KMS-11 (cell line): ENCODE measurements at regions not wholly inside any gene's neighbourhood (a gene's known extent, or its start where the extent isn't known, plus 50 kb on each side); places are given as distances from the start of the nearest gene placed in this dataset.

Source experiments
- H2AFZ ChIP-seq: fragments of 200-600 bp; sonication (generic); 2 replicates; pipeline ENCODE4 v1.6.1; 2016; ENCODE audit warnings: antibody characterized with exemption, mixed run types, low read depth
- H3K27ac ChIP-seq: fragments of 200-600 bp; sonication (generic); 2 replicates; pipeline ENCODE4 v1.6.1; 2016; ENCODE audit warnings: mild to moderate bottlenecking, mixed run types
- H3K27me3 ChIP-seq: fragments of 200-600 bp; sonication (generic); 2 replicates; pipeline ENCODE4 v1.6.1; 2017; ENCODE audit warnings: mild to moderate bottlenecking, low read depth, mixed run types, moderate library complexity; ENCODE audit not compliant: insufficient read depth
- H3K36me3 ChIP-seq: fragments of 200-600 bp; sonication (generic); 2 replicates; pipeline ENCODE4 v1.6.1; 2017; ENCODE audit warnings: mild to moderate bottlenecking, mixed run types; ENCODE audit not compliant: insufficient read depth
- H3K4me1 ChIP-seq: fragments of 200-600 bp; sonication (generic); 2 replicates; pipeline ENCODE4 v1.6.1; 2016; ENCODE audit warnings: mild to moderate bottlenecking, low read depth, mixed run types; ENCODE audit not compliant: poor library complexity, severe bottlenecking
- H3K4me2 ChIP-seq: fragments of 200-600 bp; sonication (generic); 2 replicates; pipeline ENCODE4 v1.7.0; 2016; ENCODE audit warnings: mild to moderate bottlenecking, mixed run types
- H3K4me3 ChIP-seq: fragments of 200-600 bp; sonication (generic); IDR thresholded peaks from 2 replicates; pipeline ENCODE4 v1.6.1; 2017; ENCODE audit warnings: low read depth, low read length, mixed read lengths; ENCODE audit not compliant: insufficient read depth
- H3K79me2 ChIP-seq: fragments of 200-600 bp; sonication (generic); 2 replicates; pipeline ENCODE4 v1.6.1; 2016; ENCODE audit warnings: low read depth, mixed run types; ENCODE audit not compliant: insufficient read depth
- H3K9ac ChIP-seq: fragments of 200-600 bp; sonication (generic); 2 replicates; pipeline ENCODE4 v1.6.1; 2016; ENCODE audit warnings: mild to moderate bottlenecking, mixed run types
- H4K20me1 ChIP-seq: fragments of 200-600 bp; sonication (generic); 2 replicates; pipeline ENCODE4 v1.6.1; 2016; ENCODE audit warnings: mild to moderate bottlenecking, mixed run types; ENCODE audit not compliant: insufficient read depth
- CTCF ChIP-seq: fragments of 200-600 bp; sonication (generic); conservative IDR thresholded peaks from 2 replicates; pipeline ENCODE4 v1.6.1; 2017; ENCODE audit warnings: low read depth, mild to moderate bottlenecking, antibody characterized with exemption, low read length, moderate library complexity, mixed read lengths

- no peak overlapping the region for H3K9ac ChIP-seq
- H3K27me3 ChIP-seq: no peaks in the 10 kb centered on the region
- no peaks in the 10 kb centered on the region for H3K36me3 ChIP-seq
- no peaks in the 10 kb centered on the region for H4K20me1 ChIP-seq
- H3K27ac ChIP-seq: no peak overlapping the region
- H3K4me3 ChIP-seq: no peak overlapping the region
- no peak for TF ChIP-seq CTCF
- H3K4me2 ChIP-seq: no peak overlapping the region
- no peaks in the 10 kb centered on the region for H3K4me1 ChIP-seq
- H3K79me2 ChIP-seq: no peaks in the 10 kb centered on the region
- no peak overlapping the region for H2AFZ ChIP-seq
These were observed 278.1 kb downstream of the NUAK1 start for GRCh38 chr12:105860561-105861207.

DNA sequence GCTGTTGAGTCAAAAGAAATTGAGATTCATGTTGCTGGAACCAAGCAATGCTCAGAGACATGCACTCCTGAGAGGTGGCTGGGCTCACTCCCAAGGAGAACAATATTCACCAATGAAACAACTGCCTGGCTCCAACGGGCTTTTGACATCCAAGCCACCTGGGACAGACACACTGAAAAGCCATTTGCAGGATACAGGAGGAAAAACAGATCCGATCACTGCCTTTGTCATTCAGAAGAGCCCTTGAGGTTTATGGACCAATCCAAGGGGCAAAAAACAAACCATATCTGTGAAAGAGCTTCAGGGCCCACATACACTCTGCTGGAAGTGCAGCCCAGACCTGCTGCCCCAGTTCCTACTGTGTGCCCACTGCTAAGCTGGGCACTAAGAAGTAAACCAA, 277.5 kb downstream of the NUAK1 start:
- Histone ChIP-seq H3K27me3 (no peaks in the 10 kb centered on the region), H3K4me3 (no peak overlapping the region), H3K4me1 (no peaks in the 10 kb centered on the region), H3K79me2 (no peaks in the 10 kb centered on the region), H3K36me3 (no peaks in the 10 kb centered on the region), H3K4me2 (no peak overlapping the region), H3K9ac (no peak overlapping the region), H2AFZ (no peak overlapping the region), H4K20me1 (no peaks in the 10 kb centered on the region), H3K27ac (no peak overlapping the region)
- TF ChIP-seq CTCF: no peak

GRCh38 chr12:105862163-105862821, 276.5 kb downstream of the NUAK1 start:
- Histone ChIP-seq H3K79me2 (no peaks in the 10 kb centered on the region), H3K9ac (no peak overlapping the region), H3K27ac (no peak overlapping the region), H3K4me3 (no peak overlapping the region), H3K36me3 (no peaks in the 10 kb centered on the region), H3K4me2 (no peak overlapping the region), H2AFZ (no peak overlapping the region), H3K27me3 (no peaks in the 10 kb centered on the region), H4K20me1 (no peaks in the 10 kb centered on the region), H3K4me1 (no peaks in the 10 kb centered on the region)
- TF ChIP-seq CTCF: no peak

DNA sequence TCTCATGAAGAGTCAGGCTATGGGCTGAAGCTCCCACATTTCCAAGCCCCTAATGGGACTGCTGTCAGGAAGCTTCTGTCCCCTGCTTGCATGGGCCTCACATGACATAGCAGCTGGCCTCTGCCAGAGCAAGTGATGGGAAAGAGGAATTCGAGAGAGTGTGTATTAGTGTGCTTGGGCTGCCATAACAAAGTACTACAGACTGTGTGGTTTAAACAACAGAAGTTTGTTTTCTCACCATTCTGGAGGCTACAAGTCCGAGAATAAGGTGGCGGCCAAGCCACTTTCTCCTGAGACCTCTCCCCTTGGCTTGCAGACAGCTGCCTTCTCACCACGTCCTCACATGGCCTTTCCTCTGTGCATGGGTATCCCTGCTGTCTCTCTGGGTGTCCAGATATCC, 274.4 kb downstream of the NUAK1 start:
- Histone ChIP-seq H3K4me3 (no peak overlapping the region), H3K27me3 (no peaks in the 10 kb centered on the region), H2AFZ (no peak overlapping the region), H4K20me1 (no peaks in the 10 kb centered on the region), H3K36me3 (no peaks in the 10 kb centered on the region), H3K27ac (no peak overlapping the region), H3K79me2 (no peaks in the 10 kb centered on the region), H3K4me2 (no peak overlapping the region), H3K9ac (no peak overlapping the region), H3K4me1 (no peaks in the 10 kb centered on the region)
- TF ChIP-seq CTCF: no peak
